DMS153 treated with DMSO at 0.1 percent for 48 hours (cell line): ENCODE measurements at regions not wholly inside any gene's neighbourhood (a gene's known extent, or its start where the extent isn't known, plus 50 kb on each side); places are given as distances from the start of the nearest gene placed in this dataset.
A peak's percentile ranks its signal among the peaks of the same experiment; 100 is the strongest.

Experiments
- DNase-seq: peaks from one replicate; lab custom pipeline; 2025; ENCODE audit not compliant: unreplicated experiment; lab: John Stamatoyannopoulos, UW

GRCh38 chr5:2303431-2304100 is 420.8 kb upstream of the IRX4 start:
- DNase-seq = no peak

GRCh38 chr5:2302169-2302568 is 419.4 kb upstream of the IRX4 start:
- peak; percentile 33 for DNase-seq

DNA sequence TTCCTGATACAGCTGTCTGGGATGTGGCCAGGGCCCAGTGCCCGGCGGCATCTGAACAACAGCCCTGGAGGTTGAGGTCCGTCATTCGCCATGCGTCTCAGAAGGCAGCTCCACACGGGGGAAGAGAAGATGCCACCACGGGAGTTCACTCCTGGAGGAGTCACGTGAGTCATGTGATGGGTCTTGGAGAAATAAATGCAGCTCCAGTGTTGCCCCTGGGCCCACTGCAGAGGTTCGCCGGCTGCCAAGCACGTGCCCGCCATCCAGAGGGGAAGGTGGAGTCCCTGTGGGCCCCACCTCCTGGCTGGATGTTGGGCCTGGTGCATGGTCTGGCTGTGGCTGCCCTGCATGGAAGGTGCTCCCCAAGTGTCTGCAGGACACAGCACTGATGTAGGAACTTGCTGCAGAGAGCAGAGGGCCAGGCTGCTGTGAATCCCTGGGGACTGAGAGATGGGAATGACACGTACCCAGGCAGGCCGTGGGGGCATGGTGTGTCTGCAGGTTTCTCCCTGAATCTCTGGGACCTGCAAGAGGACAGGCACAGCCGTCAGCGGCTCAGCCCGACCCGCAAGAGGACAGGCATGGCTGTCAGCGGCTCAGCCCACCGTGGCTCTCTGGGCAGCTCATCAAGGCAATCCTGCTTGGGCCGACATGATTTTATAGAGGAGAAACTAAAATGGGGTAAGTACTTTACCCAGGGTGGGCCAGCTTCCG is 418.3 kb upstream of the IRX4 start:
- no peak for DNase-seq

- DNase-seq = no peak
These were observed 417.7 kb upstream of the IRX4 start for GRCh38 chr5:2300421-2300820.

DNA sequence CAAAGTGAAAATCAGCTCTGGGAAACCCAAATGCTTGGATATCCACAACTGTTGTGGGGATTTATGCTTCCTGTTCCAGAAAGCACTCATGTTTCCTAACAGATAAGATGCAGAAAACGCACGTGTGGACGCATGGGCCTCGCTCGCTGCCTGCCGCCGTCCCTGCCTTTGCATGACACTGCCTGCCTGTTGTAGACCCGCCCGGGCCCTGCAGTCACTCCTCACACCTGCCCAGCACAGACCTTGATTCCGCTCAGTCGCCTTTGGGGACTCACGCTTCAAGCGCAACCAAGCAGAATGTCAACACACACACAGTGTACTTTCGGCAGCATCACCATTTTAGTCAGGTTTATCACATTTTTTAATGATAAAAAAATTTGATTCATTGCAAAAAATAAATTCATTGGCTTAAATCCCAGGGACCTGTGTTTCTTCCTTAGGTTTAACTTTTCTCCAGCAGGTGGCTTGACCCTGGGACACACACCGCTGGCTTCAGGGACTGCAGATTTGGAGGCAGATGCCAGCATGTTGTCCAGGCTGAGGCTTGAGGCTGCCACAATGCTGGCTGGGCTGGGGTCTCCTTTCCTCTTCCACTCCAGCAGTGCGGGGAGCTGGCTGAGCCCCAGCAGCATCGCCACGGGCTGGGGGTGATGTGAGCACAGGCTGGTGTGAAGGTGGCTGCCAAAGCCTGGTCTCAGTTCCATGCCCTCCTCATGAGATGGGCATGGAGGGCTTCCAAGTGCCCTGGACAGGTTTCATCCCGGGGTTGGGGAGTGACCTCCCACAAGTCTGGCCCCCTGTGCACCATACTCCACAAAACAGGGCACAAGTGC is 416.9 kb upstream of the IRX4 start:
- DNase-seq = no peak

DNA sequence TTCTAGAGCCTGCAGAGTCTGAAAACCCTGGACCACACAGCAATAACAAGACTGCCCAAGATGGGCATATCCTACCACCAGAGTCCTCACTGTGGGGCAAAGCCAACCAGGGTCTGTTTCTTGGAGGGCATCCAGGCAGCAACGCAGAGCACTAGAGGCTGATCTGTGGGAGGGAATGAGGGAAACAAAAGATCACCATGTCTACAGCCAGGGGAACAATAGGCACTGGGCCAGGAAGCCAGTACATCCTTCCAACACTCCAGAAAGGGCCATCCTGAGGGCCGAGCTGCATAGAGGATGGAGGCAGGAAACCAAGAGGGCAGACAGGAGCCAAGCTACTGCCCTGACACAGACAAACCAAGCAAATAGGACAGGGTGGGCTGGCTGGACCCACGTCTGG is 416.1 kb upstream of the IRX4 start:
- peak; percentile 41 for DNase-seq

- no peak for DNase-seq
These were observed 415.3 kb upstream of the IRX4 start for GRCh38 chr5:2297991-2298390.

- no peak for DNase-seq
These were observed 412.8 kb upstream of the IRX4 start for GRCh38 chr5:2295476-2295875.

- DNase-seq = no peak
These were observed 411.2 kb upstream of the IRX4 start for GRCh38 chr5:2293906-2294305.

DNA sequence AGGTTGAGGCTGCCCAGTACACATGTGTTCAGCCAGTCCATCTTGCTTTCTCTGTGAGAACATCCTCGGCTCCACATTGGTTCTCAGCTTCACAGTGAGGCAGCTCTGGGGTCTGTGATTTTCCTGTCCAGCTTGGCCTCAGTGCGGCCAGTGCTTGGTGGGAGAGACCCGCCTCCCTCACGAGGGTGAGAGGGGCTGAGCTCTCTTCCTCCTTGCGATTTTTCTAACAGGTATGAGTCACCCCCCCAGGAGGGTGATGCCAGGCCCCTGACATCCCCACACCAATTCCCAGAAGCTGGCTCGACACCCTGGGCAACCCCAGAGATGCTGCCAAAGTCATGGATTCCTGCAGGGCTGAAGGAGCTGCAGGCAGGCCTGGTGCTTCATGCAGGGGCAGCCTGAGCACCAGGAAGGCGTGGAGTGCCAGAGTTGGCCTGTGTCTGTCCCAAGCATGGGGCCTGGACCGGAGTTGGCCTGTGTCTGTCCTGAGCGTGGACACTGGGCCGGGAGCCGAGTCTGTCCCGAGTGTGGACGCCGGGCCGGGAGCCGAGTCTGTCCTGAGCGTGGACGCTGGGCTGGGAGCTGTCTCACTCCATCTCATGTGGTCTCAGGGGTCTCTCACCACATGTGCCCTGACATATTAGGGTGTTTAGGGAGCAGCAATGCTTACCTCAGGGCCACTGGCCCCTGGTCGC is 408.6 kb upstream of the IRX4 start:
- no peak for DNase-seq

DNA sequence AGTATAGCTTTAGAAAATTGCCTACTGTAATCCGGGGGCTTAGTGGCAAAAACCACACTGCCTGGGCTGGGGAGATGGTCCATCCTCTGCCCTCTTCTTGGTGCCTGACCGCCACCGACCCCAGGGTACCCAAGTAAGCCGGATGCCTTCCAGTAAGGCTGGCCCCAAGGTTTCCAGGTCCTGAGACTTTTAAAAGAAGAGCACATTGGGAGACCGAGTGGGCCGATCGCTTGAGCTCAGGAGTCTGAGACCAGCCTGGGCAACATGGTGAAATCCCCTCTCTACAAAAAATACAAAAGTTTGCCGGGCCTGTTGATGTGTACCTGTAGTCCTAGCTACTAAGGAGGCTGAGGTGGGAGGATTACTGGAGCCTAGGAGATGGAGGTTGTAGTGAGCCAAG is 406.7 kb upstream of the IRX4 start:
- DNase-seq = no peak

DNA sequence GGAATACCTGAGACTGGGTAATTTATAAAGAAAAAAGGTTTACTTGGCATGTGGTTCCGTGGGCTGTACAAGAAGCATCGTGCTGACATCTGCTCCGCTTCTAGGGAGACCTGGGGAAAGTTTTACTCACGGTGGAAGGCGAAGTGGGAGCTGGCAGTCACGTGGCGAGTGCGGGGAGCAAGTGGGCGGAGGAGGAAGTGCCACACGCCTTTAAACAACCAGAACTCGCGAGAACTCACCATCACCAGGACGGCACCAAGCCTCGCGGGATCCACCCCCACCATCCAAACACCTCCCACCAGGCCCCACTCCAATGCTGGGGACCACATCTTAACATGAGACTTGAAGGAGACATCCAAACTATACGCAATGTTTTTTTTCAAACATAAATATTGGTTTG is 406.2 kb upstream of the IRX4 start:
- no peak for DNase-seq

DNA sequence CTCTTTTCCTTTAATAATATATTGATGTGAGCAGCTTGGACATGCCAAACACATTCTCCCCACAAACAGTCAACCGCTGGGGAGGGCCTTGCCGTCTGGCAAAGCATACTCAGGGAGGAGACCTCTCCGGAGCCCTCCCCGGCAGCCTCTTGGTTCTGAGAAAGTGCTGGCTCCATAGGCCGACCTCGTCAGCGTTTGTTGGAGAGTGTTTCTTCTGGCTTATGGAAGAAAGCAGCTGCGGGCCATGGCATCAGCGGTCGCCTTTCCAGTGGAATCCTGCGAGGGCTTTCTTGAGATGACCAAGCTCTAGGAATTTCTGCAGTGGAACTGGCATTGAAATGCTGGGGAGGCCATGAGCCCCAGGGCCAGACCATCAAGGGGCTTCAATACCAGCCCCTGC is 405.7 kb upstream of the IRX4 start:
- DNase-seq = no peak

DNA sequence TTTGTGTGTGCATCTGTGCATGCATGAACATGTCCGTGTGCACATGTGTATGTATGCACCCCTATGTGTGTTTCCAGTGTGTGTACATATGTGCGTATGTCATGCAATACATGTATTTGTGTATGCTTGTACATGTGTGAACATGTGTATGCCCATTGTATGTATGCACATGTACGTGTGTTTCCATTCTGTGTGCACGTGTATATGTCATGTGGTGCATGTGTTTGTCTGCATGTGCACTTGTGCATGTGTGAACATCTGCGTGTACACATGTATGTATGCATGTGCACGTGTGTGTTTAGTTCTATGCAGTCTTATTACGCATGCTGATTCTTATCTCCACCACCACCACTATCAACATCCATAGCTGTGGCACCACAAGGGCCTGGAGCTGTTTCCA is 403.5 kb upstream of the IRX4 start:
- no peak for DNase-seq

DNA sequence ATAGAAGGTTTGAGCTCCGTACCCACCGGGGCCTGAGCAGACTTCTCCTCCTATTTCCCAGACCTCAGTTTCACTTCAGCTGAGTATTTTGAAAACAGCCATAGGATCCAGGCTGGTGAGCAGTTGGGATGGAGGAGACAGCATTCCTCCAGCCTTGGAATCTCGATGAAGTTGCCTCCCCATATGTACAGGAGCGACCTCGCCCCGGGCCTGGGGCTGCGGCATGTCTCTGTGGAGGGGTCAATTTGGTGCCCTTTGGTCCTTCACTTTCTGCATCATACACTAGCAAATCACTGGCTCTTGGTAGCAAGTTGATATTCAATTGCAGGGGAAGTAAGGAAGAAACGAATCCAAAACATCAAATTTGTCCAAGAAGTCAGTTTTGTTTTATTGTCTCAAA is 402.0 kb upstream of the IRX4 start:
- DNase-seq = no peak

- DNase-seq = no peak
These were observed 400.8 kb upstream of the IRX4 start for GRCh38 chr5:2283481-2284045.

DNA sequence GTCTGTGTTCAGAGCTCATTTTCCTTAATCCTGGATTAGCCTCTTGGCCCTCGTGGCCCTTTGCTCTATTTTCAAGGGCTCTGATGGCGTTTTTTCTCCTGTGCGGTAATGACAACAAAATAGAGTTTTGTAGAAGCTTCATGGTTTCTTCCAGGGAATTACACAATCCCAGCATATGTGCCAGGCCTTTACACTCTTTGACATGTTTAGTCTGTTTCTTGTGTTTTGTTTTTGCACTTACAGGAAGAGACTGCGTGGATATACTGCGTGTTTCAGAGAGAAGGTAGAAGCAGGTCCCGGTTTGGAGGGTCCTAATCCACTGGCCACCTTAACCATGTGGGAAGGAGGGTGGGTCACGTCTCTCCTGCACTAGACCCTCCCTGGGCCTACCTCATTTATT is 400.2 kb upstream of the IRX4 start:
- DNase-seq = no peak

- no peak for DNase-seq
These were observed 399.4 kb upstream of the IRX4 start for GRCh38 chr5:2282034-2282690.

DNA sequence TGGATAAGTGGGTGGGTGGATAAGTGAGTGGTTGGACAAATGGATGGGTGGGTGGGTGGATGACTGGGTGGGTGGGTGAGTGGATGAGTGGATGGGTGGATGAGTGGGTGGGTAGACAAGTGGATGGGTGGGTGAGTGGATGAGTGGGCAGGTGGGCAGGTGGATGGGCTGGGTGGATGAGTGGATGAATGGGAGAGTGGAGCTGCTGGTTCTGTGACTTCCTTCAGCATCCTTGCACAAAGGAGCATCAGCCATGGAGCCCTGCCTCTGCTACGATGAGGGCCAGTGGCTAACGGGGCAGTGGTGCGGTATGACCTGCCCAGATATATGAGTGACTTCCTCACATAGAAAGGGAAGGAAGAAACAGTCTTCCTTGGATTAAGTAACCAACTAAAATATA is 398.7 kb upstream of the IRX4 start:
- no peak for DNase-seq

GRCh38 chr5:2280318-2280717 is 397.6 kb upstream of the IRX4 start:
- DNase-seq = no peak
